Activated T-helper 1 cell treated with anti-CD3 and anti-CD28 coated beads, Interleukin-12 subunit alpha, Interleukin-12 subunit beta, Interleukin-2, Interleukin-4 antibody, amounts not matched to agents 30 ng/mL and 10 ng/mL and 1 ng/mL, durations not matched to agents 14 hours and 24 hours and 36 hours (primary cell): ENCODE measurements at regions not wholly inside any gene's neighbourhood (a gene's known extent, or its start where the extent isn't known, plus 50 kb on each side); places are given as distances from the start of the nearest gene placed in this dataset.

Source experiments
- DNase-seq: peaks from one replicate; pipeline ENCODE4 v3.0.0; 2021; ENCODE audit warnings: low spot score
- H3K27ac Mint-ChIP-seq: one replicate; pipeline ENCODE4 v1.8.0; 2021; ENCODE audit warnings: mild to moderate bottlenecking, mixed read lengths
- H3K27me3 Mint-ChIP-seq: one replicate; pipeline ENCODE4 v1.8.0; 2022; ENCODE audit warnings: mild to moderate bottlenecking, moderate library complexity, mixed read lengths; ENCODE audit not compliant: insufficient read depth
- H3K36me3 Mint-ChIP-seq: one replicate; pipeline ENCODE4 v1.8.0; 2021; ENCODE audit warnings: low read depth, mixed read lengths
- H3K4me1 Mint-ChIP-seq: one replicate; pipeline ENCODE4 v1.8.0; 2021; ENCODE audit warnings: low read depth, mixed read lengths
- H3K4me3 Mint-ChIP-seq: one replicate; pipeline ENCODE4 v1.8.0; 2021; ENCODE audit warnings: mild to moderate bottlenecking, moderate library complexity, mixed read lengths
- H3K9me3 Mint-ChIP-seq: one replicate; pipeline ENCODE4 v1.8.0; 2021; ENCODE audit warnings: mixed read lengths
- intact Hi-C: fragments of 100-400 bp; cut with micrococcal nuclease; formaldehyde crosslinking; loops from one replicate; pipeline ENCODE4 v1.15.1; 2024

DNA sequence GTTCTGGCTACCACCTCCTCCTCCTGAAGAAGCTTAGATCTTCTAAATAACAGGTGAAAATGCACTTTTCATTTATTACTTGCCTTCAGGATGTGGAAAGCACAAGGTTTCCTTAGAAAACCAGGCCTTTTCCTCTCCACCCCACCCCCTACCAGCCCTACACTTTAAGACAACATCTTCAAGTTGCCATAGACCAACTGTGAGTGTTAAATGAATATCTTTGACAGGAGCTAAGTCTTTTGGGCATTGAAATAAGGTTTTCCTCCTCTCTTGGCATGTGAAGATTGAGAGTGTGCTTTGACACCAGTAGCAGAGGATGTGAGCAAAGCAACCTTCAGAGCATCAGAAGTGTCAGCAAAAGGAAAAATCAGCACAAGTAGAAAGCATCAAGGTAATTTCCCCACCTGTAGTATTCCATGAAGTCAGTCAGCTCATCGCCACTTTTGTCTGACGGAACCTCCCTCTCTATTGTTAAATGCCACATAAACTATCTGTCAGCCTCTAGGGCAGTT lies 532.3 kb upstream of the MMS22L start:
- no peaks in the 10 kb centered on the region for H3K36me3 Mint-ChIP-seq
- no peak overlapping the region for H3K4me3 Mint-ChIP-seq
- DNase-seq, result no peak
- no peaks in the 10 kb centered on the region for H3K4me1 Mint-ChIP-seq
- H3K27ac Mint-ChIP-seq, result no peak overlapping the region
- H3K9me3 Mint-ChIP-seq, result no peaks in the 10 kb centered on the region
- no peaks in the 10 kb centered on the region for H3K27me3 Mint-ChIP-seq
- intact Hi-C loops, result no loop called here

DNA sequence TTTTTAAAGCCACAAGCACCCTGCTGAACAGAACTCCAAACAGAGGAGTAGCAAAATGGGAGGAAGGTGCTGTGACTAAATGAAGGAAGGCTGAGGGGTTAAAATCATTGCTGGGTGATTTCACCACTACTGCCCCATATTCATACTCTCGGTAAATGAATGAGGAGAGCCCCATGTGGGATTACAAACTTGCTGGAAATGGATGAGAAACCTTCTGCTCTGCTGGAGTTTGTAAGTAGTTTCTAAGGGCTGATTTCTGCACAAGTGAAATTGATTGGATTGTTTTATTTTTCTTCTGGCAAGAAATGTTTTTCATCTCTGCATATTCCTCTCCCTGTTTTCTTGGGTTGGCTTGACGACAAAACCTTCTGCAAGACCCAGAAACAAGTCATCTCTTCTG lies 533.5 kb upstream of the MMS22L start:
- no peak overlapping the region for H3K4me3 Mint-ChIP-seq
- no peak for DNase-seq
- no peaks in the 10 kb centered on the region for H3K4me1 Mint-ChIP-seq
- no peaks in the 10 kb centered on the region for H3K36me3 Mint-ChIP-seq
- no peaks in the 10 kb centered on the region for H3K27me3 Mint-ChIP-seq
- no peaks in the 10 kb centered on the region for H3K9me3 Mint-ChIP-seq
- H3K27ac Mint-ChIP-seq, result no peak overlapping the region
- intact Hi-C loops, result no loop called here

DNA sequence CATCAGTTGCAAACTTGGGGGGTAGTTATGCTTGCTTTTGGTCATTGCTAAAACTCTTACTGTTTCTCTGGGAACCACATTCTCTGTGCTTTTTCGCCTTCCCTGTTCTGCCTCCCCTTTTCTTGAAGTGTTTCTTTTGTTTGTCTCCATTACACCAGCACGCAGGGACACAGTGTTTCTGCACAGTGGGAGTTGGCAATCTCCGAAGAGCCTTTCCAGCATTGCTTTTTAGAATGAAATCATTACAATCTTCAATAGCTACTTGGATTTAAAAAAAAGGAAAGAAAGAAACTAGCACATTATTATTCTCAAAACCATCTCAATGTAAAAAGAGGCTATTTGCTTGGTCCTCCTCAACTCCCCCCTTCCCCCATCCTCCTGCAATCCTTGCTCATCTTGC lies 536.7 kb upstream of the MMS22L start:
- no peaks in the 10 kb centered on the region for H3K4me1 Mint-ChIP-seq
- H3K9me3 Mint-ChIP-seq, result no peaks in the 10 kb centered on the region
- no peak for DNase-seq
- no peak overlapping the region for H3K4me3 Mint-ChIP-seq
- intact Hi-C loops, result no loop called here
- no peaks in the 10 kb centered on the region for H3K27me3 Mint-ChIP-seq
- no peaks in the 10 kb centered on the region for H3K36me3 Mint-ChIP-seq
- no peak overlapping the region for H3K27ac Mint-ChIP-seq

DNA sequence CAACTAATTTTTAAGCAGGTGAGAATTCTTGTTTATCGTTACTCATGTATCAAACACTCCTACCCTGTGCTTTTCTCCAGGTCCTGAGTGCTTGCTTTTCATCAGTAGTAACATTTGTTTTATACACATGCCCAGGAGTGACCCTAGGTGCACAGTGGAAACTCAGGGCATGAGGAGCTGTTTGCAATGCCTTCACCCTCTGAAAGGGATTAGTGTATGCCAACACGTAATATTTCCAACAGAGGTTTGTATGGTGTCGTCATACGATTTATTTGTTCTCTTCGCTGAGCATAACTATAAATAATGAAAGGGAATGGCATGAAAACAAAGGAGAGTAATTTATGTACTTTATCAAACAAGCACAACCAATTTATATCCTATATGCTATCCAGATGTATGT lies 537.4 kb upstream of the MMS22L start:
- H3K27me3 Mint-ChIP-seq, result no peaks in the 10 kb centered on the region
- DNase-seq, result no peak
- no peak overlapping the region for H3K27ac Mint-ChIP-seq
- no peaks in the 10 kb centered on the region for H3K36me3 Mint-ChIP-seq
- H3K9me3 Mint-ChIP-seq, result no peaks in the 10 kb centered on the region
- H3K4me3 Mint-ChIP-seq, result no peak overlapping the region
- no peaks in the 10 kb centered on the region for H3K4me1 Mint-ChIP-seq
- intact Hi-C loops, result no loop called here

DNA sequence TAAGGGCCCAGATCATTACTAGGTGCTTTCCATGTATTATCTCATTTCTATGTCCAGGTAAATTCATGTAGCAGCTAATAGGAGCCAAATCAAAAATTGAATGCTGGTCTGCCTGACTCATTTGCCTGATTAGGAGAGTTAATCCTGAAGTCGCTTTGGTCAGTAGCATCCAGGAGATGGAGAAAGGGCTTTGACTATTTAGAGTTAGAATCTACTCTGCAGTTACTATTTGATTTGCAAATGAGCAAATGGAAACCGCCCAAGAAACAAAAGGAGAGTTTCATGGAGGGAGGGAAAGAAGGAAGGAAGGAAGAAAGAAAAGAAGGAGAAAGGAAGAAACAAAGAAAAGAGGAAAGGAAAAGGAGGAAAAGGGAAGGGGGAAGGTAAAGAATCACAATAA lies 539.6 kb upstream of the MMS22L start:
- H3K27me3 Mint-ChIP-seq, result no peaks in the 10 kb centered on the region
- H3K4me1 Mint-ChIP-seq, result no peaks in the 10 kb centered on the region
- no peaks in the 10 kb centered on the region for H3K36me3 Mint-ChIP-seq
- intact Hi-C loops, result no loop called here
- no peaks in the 10 kb centered on the region for H3K9me3 Mint-ChIP-seq
- no peak overlapping the region for H3K4me3 Mint-ChIP-seq
- DNase-seq, result no peak
- H3K27ac Mint-ChIP-seq, result no peak overlapping the region

DNA sequence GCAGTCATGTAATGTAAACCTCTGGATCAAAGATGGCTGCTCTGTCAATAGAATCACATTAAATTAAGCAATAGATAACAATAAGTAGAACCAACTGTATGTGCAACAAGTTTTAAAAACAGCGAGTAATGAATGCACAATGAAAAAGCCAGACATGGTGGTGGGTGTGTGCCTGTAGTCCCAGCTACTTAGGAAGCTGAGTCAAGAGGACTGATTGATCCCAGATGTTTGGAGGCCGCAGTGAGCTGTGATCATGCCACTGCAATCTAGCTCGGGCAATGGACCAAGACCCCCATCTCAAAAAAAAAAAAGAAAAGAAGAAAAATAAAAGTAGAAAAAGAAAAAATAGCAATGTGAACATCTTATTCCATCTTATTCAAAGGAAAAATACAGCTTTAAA lies 558.7 kb upstream of the MMS22L start:
- no peak for DNase-seq
- Mint-ChIP-seq H3K27me3 (no peaks in the 10 kb centered on the region), H3K36me3 (no peaks in the 10 kb centered on the region), H3K27ac (no peak overlapping the region), H3K9me3 (no peaks in the 10 kb centered on the region), H3K4me3 (no peak overlapping the region), H3K4me1 (no peaks in the 10 kb centered on the region)
- intact Hi-C loops, result no loop called here

DNA sequence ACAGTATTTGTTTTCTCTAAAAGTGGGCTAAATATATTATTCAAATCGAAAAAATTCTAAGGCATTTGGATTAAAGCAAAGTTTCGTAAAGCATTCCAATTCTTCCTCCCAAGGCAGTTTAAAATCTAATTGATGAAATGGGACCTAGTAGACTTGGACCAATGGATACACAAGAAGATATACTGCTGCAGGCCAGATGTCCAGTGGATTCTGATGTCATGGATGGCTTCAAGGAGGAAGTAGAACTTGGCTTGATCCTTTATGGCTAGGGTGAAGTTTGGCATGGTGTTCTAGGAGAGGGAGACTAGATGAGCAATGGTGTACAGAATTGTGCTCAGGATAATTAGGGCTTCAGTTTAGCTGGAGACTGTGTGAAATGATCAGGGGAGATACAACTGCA lies 559.5 kb upstream of the MMS22L start:
- no peak overlapping the region for H3K4me3 Mint-ChIP-seq
- H3K27me3 Mint-ChIP-seq, result no peaks in the 10 kb centered on the region
- no peak overlapping the region for H3K27ac Mint-ChIP-seq
- H3K4me1 Mint-ChIP-seq, result no peaks in the 10 kb centered on the region
- H3K9me3 Mint-ChIP-seq, result no peaks in the 10 kb centered on the region
- intact Hi-C loops, result no loop called here
- DNase-seq, result no peak
- no peaks in the 10 kb centered on the region for H3K36me3 Mint-ChIP-seq

DNA sequence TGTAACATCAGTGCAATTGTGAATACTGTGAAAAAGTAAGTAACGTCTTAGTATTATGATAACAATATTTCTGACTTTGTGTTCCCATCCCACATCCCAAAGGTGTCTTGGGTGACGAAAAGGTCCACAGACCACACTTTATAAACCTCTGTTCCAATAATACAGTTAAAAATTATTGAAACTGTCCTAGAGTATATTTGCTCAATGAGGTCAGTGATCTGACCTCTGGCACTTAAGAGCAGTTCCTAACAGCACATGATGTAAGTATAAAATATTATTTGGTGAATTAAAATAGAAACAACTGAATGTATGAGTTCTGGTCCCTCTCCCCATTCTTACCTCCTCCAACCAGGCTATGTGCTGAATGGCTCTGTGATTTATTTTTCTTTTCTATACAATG lies 566.4 kb upstream of the MMS22L start:
- Mint-ChIP-seq H3K9me3 (no peaks in the 10 kb centered on the region), H3K4me1 (no peaks in the 10 kb centered on the region), H3K27ac (no peak overlapping the region), H3K27me3 (no peaks in the 10 kb centered on the region), H3K4me3 (no peak overlapping the region), H3K36me3 (no peaks in the 10 kb centered on the region)
- intact Hi-C loops, result no loop called here
- no peak for DNase-seq

DNA sequence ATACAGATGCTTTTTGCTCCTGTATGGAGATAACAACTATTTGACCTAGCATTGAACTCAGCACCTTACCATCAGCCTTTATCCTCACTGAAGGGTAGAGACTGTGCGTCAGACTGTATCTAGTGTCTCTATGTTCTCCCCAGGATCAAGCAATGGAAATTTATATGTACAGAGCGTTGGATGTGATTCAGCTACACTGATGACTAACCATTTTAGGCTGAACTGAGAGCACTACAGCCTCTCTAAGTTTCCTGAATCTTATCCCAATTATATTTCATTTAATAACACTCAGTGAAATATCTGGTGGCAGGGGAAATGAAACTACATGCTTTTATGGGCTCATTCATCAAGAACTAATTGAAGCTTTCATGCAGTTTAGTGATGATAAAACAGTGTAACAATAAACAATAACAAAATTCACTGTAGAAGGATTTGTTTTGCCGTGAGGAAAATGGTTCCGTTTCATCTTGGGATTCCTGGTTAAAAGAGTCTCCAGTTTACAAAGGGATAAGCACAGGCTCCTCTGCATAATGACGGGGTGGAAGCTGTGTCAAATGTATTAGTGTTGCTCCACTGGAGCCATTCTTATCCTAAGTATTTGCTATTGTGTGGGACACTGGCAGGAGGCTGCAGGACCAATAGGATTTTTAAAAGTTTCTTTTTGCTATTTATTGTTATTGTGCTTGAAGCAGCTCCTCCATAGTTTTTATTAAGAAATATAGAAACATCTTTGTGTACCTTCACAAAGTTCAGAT lies 567.6 kb upstream of the MMS22L start:
- no peak for DNase-seq
- Mint-ChIP-seq H3K27me3 (no peaks in the 10 kb centered on the region), H3K4me3 (no peak overlapping the region), H3K4me1 (no peaks in the 10 kb centered on the region), H3K9me3 (no peaks in the 10 kb centered on the region), H3K27ac (no peak overlapping the region), H3K36me3 (no peaks in the 10 kb centered on the region)
- intact Hi-C loops, result no loop called here

DNA sequence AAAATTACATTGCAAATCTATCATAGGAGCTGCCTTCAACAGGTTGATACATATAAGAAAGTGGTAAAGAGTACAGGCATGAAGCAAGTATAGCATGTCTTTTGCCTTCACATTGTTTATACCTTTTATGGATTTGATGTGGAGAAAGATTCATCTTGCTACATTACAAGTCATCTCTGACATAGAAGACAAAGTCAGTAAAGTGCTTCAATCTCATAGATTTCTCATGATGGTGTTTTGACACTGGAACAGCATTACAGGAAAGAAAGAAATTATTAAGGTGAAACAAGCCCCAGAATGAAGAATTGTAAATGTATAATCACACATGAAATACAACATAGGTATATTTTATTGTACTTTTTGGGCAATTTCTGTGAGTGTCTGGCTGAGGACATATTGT lies 580.7 kb upstream of the MMS22L start:
- Mint-ChIP-seq H3K27me3 (no peaks in the 10 kb centered on the region), H3K36me3 (no peaks in the 10 kb centered on the region), H3K9me3 (no peaks in the 10 kb centered on the region), H3K4me3 (no peak overlapping the region), H3K27ac (no peak overlapping the region), H3K4me1 (no peaks in the 10 kb centered on the region)
- intact Hi-C loops, result no loop called here
- DNase-seq, result no peak

DNA sequence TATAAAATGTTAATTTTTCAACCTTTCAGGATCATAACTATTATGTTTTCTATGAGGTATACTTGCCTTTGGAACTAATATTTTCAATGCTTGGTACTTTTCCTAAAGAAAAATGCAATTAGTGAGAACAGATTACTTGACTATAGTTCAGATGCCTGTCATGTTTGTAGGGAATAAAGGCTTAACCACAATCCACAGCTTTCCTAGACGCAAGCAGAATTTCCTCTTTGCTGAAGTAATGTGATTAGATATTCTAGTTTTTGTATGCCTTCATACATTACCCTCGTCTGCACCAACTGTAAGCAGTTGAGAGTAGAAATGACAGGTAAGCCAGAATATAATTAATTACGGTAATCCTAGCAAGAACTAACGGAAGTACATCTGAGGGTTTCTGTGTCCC lies 581.4 kb upstream of the MMS22L start:
- Mint-ChIP-seq H3K4me1 (no peaks in the 10 kb centered on the region), H3K36me3 (no peaks in the 10 kb centered on the region), H3K27me3 (no peaks in the 10 kb centered on the region), H3K4me3 (no peak overlapping the region), H3K27ac (no peak overlapping the region), H3K9me3 (no peaks in the 10 kb centered on the region)
- intact Hi-C loops, result no loop called here
- no peak for DNase-seq

DNA sequence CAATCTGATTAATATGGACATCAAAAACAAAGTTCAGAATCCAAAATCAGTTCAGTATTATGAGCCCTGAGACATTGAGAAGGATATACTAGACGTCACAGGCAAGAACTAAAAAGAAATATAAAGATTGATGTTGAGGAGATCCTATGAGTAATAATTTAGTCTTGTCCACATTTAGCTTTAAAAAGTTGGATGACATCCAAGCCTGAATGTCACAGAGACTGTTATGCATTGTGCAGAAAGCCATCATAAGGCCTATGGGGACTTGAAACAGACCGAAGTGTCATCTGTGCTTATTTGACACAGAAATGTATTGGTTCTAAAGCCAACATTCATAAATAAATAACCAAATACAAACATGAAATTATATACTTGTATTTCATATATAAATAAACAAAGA lies 581.8 kb upstream of the MMS22L start:
- Mint-ChIP-seq H3K9me3 (no peaks in the 10 kb centered on the region), H3K36me3 (no peaks in the 10 kb centered on the region), H3K4me3 (no peak overlapping the region), H3K4me1 (no peaks in the 10 kb centered on the region), H3K27me3 (no peaks in the 10 kb centered on the region), H3K27ac (no peak overlapping the region)
- intact Hi-C loops, result no loop called here
- DNase-seq, result no peak

DNA sequence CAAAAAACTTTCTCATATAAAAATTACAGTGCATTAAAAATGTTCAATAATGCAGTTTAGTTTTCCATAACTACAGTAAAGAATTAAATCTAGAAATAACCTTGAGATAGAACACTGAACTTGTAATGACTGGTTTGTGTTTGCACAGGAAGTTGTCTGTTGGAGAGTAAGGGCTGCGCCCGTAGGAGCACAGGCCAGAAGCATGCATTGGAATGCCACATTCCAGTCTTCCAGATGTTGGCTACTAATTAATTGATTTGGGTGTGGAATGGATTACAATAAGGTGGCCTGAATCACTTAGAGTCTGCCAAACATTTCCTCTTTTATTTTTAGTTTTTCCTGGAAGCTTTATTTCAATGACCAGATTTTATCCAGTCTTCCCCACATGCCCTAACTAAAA lies 582.6 kb upstream of the MMS22L start:
- H3K27me3 Mint-ChIP-seq, result no peaks in the 10 kb centered on the region
- no peak for DNase-seq
- no peaks in the 10 kb centered on the region for H3K4me1 Mint-ChIP-seq
- H3K36me3 Mint-ChIP-seq, result no peaks in the 10 kb centered on the region
- H3K27ac Mint-ChIP-seq, result no peak overlapping the region
- H3K9me3 Mint-ChIP-seq, result no peaks in the 10 kb centered on the region
- intact Hi-C loops, result no loop called here
- H3K4me3 Mint-ChIP-seq, result no peak overlapping the region

DNA sequence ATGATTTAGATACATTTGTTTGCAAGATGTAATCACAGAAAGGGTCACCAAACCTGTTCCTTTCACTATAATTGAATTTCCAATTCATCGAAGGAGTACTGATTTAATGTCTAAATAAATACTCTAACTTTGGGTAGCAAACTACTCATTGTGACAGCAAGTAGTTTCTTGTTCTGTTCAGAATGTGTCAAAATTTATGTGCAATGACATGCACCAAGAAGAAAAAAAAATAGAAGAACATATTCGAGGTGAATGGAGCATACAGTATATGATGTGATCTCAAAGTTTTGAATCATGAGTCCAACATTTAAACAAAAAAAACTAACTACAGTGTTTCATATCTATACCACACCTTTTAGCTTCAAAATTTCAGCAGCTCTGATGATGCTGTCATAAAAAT lies 583.6 kb upstream of the MMS22L start:
- Mint-ChIP-seq H3K36me3 (no peaks in the 10 kb centered on the region), H3K27ac (no peak overlapping the region), H3K4me1 (no peaks in the 10 kb centered on the region), H3K4me3 (no peak overlapping the region), H3K9me3 (no peaks in the 10 kb centered on the region), H3K27me3 (no peaks in the 10 kb centered on the region)
- DNase-seq, result no peak
- intact Hi-C loops, result no loop called here
